ENCODE measurements at regions not wholly inside any gene's neighbourhood (a gene's known extent, or its start where the extent isn't known, plus 50 kb on each side); places are given as distances from the start of the nearest gene placed in this dataset.

DNA sequence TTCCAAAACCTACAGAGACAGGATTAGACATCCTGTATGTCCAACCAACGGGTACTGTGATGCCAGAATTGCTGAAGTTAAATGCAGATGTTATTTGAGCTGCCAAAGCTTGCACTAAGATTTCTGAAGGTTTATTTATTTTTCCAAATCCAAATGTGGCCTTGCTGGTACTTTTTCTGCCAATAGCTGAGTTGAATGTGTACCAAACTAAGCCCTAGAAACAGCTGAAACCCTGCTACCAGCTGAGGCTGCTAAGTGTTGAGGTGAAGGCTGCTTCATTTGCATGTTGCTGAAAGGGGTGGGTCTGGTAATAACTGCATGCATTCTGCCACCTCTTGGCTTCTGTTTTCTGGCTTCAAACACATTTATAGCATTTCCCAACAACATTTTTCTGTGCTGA, 366.5 kb downstream of the FAT4 start:
- Histone ChIP-seq H3K4me1 (ENCODE audit: control insufficient read depth in 4 of 4, insufficient read depth in 4 of 4, low read length in 3 of 4) (peaks cover 0 to 4% (median 0%) of the 10 kb centered on the region in 4 donors), H3K27ac (ENCODE audit: low read depth in 1 of 2, low read length in 2 of 2) (no peak overlapping the region), H3K4me3 (ENCODE audit: low read depth in 1 of 3, low read length in 3 of 3) (no peak overlapping the region), H3K36me3 (ENCODE audit: control insufficient read depth in 4 of 4, insufficient read depth in 3 of 4, low read depth in 1 of 4, low read length in 3 of 4) (no peaks in the 10 kb centered on the region), H3K27me3 (ENCODE audit: control insufficient read depth in 4 of 4, insufficient read depth in 4 of 4, low read length in 3 of 4) (no peaks in the 10 kb centered on the region), H3K9me3 (ENCODE audit: control insufficient read depth in 4 of 4, low read length in 3 of 4) (no peaks in the 10 kb centered on the region), H3K9ac (ENCODE audit: low read depth in 1 of 2, low read length in 2 of 2) (no peak overlapping the region)
- no peak for DNase-seq (ENCODE audit: low spot score)
- TF ChIP-seq RAD21 (IDR thresholded peaks at IDR 0.05) (no peak), TAF1 (conservative IDR thresholded peaks at IDR 0.05) (no peak), RXRA (IDR thresholded peaks at IDR 0.05) (no peak), HNF4G (IDR thresholded peaks at IDR 0.05) (no peak), SP1 (IDR thresholded peaks at IDR 0.05) (no peak), FOXA1 (IDR thresholded peaks at IDR 0.05) (no peak), EGR1 (IDR thresholded peaks at IDR 0.05; ENCODE audit: low read depth in 2 of 2) (no peak), FOXA2 (IDR thresholded peaks at IDR 0.05) (no peak), NR2F2 (IDR thresholded peaks at IDR 0.05) (no peak), JUND (IDR thresholded peaks at IDR 0.05) (no peak), GABPA (IDR thresholded peaks at IDR 0.05 in 1 of 2, conservative IDR thresholded peaks at IDR 0.05 in 1 of 2) (no peak), YY1 (IDR thresholded peaks at IDR 0.05) (no peak)
- TF ChIP-seq, protein P1, sequence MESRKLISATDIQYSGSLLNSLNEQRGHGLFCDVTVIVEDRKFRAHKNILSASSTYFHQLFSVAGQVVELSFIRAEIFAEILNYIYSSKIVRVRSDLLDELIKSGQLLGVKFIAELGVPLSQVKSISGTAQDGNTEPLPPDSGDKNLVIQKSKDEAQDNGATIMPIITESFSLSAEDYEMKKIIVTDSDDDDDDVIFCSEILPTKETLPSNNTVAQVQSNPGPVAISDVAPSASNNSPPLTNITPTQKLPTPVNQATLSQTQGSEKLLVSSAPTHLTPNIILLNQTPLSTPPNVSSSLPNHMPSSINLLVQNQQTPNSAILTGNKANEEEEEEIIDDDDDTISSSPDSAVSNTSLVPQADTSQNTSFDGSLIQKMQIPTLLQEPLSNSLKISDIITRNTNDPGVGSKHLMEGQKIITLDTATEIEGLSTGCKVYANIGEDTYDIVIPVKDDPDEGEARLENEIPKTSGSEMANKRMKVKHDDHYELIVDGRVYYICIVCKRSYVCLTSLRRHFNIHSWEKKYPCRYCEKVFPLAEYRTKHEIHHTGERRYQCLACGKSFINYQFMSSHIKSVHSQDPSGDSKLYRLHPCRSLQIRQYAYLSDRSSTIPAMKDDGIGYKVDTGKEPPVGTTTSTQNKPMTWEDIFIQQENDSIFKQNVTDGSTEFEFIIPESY (IDR thresholded peaks at IDR 0.05): no peak
- TF ChIP-seq, protein P2, sequence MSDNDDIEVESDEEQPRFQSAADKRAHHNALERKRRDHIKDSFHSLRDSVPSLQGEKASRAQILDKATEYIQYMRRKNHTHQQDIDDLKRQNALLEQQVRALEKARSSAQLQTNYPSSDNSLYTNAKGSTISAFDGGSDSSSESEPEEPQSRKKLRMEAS (IDR thresholded peaks at IDR 0.05): no peak
- TF ChIP-seq, protein P3, sequence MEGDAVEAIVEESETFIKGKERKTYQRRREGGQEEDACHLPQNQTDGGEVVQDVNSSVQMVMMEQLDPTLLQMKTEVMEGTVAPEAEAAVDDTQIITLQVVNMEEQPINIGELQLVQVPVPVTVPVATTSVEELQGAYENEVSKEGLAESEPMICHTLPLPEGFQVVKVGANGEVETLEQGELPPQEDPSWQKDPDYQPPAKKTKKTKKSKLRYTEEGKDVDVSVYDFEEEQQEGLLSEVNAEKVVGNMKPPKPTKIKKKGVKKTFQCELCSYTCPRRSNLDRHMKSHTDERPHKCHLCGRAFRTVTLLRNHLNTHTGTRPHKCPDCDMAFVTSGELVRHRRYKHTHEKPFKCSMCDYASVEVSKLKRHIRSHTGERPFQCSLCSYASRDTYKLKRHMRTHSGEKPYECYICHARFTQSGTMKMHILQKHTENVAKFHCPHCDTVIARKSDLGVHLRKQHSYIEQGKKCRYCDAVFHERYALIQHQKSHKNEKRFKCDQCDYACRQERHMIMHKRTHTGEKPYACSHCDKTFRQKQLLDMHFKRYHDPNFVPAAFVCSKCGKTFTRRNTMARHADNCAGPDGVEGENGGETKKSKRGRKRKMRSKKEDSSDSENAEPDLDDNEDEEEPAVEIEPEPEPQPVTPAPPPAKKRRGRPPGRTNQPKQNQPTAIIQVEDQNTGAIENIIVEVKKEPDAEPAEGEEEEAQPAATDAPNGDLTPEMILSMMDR (IDR thresholded peaks at IDR 0.05; ENCODE audit: low read depth, low read length, missing input control): no peak
- 74% methylated on average over 1 of the region's 1 CpG for WGBS

DNA sequence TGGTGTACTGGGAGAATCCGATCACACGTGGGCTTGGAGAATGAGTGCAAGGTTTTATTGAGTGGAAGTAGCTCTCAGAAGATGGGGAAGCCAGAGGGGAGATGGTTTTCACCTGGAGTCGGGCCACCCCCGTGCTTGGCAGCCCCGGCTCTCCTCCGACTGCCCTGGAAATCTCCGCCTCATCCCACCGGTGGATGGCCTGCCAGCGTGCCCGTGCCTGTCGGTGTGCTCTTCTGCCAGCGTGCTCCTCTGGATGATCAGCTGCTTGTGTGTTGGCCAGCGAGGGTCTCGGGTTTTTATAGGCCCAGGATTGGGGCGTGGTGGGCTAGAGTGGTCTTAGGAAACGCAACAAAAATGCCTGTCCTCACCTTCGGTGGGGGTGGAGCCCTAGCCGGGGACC, 368.0 kb downstream of the FAT4 start:
- no peak overlapping the region for H3K4me3 ChIP-seq (ENCODE audit: low read depth in 1 of 3, low read length in 3 of 3)

More for the DNA sequence above, 368.0 kb downstream of the FAT4 start:
- H3K27me3 ChIP-seq (ENCODE audit: control insufficient read depth in 4 of 4, insufficient read depth in 4 of 4, low read length in 3 of 4): no peaks in the 10 kb centered on the region
- WGBS: 95% methylated on average over 18 of the region's 18 CpGs
- no peak for TF ChIP-seq FOXA1 (IDR thresholded peaks at IDR 0.05)
- no peak for TF ChIP-seq NR2F2 (IDR thresholded peaks at IDR 0.05)
- no peak for TF ChIP-seq EGR1 (IDR thresholded peaks at IDR 0.05; ENCODE audit: low read depth in 2 of 2)
- TF ChIP-seq RXRA (IDR thresholded peaks at IDR 0.05): no peak
- TF ChIP-seq TAF1 (conservative IDR thresholded peaks at IDR 0.05): no peak
- TF ChIP-seq FOXA2 (IDR thresholded peaks at IDR 0.05): no peak
- TF ChIP-seq, protein P1 (IDR thresholded peaks at IDR 0.05): no peak
- TF ChIP-seq, protein P3 (IDR thresholded peaks at IDR 0.05; ENCODE audit: low read depth, low read length, missing input control): no peak
- no peak for TF ChIP-seq JUND (IDR thresholded peaks at IDR 0.05)
- TF ChIP-seq RAD21 (IDR thresholded peaks at IDR 0.05): no peak
- TF ChIP-seq HNF4A (conservative IDR thresholded peaks at IDR 0.05): no peak
- TF ChIP-seq, protein P2 (IDR thresholded peaks at IDR 0.05): no peak
- TF ChIP-seq, protein P4, sequence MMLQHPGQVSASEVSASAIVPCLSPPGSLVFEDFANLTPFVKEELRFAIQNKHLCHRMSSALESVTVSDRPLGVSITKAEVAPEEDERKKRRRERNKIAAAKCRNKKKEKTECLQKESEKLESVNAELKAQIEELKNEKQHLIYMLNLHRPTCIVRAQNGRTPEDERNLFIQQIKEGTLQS (IDR thresholded peaks at IDR 0.05): no peak
- H3K9me3 ChIP-seq (ENCODE audit: control insufficient read depth in 4 of 4, low read length in 3 of 4): no peaks in the 10 kb centered on the region
- no peak overlapping the region for H3K27ac ChIP-seq (ENCODE audit: low read depth in 1 of 2, low read length in 2 of 2)
- DNase-seq (ENCODE audit: low spot score): no peak
- peaks cover 0 to 4% (median 0%) of the 10 kb centered on the region in 4 donors for H3K4me1 ChIP-seq (ENCODE audit: control insufficient read depth in 4 of 4, insufficient read depth in 4 of 4, low read length in 3 of 4)
- no peak overlapping the region for H3K9ac ChIP-seq (ENCODE audit: low read depth in 1 of 2, low read length in 2 of 2)
- H3K36me3 ChIP-seq (ENCODE audit: control insufficient read depth in 4 of 4, insufficient read depth in 3 of 4, low read depth in 1 of 4, low read length in 3 of 4): no peaks in the 10 kb centered on the region
